BJ (cell line): ENCODE measurements at regions not wholly inside any gene's neighbourhood (a gene's known extent, or its start where the extent isn't known, plus 50 kb on each side); places are given as distances from the start of the nearest gene placed in this dataset.

Experiments
- CTCF ChIA-PET: fragments of 350-600 bp; formaldehyde crosslinking; extraction: SDS; loops from one replicate; lab custom pipeline; 2021; ENCODE audit warnings: antibody characterized with exemption, inconsistent platforms; lab: Yijun Ruan, JAX
- POLR2A ChIA-PET: fragments of 300-600 bp; sonication (Branson Sonifier 250); formaldehyde crosslinking; extraction: SDS; loops from one replicate; lab custom pipeline; 2021; ENCODE audit warnings: antibody characterized with exemption; lab: Charles Lee
- DNase-seq: peaks from one replicate; pipeline ENCODE4 v3.0.0-alpha.2; 2011; ENCODE audit warnings: low read depth
- H3K27me3 ChIP-seq: 2 replicates; pipeline ENCODE4 v1.6.0; 2011; ENCODE audit warnings: low read length; ENCODE audit not compliant: control insufficient read depth, insufficient read depth
- H3K36me3 ChIP-seq: 2 replicates; pipeline ENCODE4 v1.5.1; 2011; ENCODE audit warnings: low read length; ENCODE audit not compliant: control insufficient read depth, insufficient read depth
- H3K4me3 ChIP-seq: 2 replicates; pipeline ENCODE4 v1.5.1; 2011; ENCODE audit warnings: low read depth, mild to moderate bottlenecking, control low read depth, low read length
- TF ChIP-seq, protein P1 (sequence below): IDR thresholded peaks from 2 replicates; pipeline ENCODE4 v1.5.1; 2011; ENCODE audit warnings: low read depth, mild to moderate bottlenecking, control low read depth, inconsistent platforms, low read length, moderate library complexity; ENCODE audit not compliant: insufficient read depth

DNA sequence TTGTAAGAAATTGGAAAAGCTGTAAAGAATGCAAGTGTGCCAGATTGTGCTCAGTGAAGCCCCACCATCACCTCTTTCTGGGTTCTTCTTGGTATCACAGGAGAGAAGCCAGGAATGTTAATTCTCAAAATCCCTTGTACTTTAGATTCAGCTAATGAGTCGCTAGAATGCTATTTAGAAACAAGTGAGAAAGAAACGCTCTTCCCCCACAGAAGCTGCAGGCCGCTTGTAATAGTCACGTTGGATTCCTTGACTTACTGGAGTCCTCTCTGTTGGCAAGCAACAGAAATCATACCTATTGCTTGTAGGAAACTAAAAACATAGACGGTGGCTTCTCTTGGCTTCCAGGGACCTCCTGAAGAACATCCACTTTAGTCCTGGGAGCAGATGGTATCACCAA, 375.6 kb upstream of the LRATD1 start:
- CTCF ChIA-PET: no interaction called here

DNA sequence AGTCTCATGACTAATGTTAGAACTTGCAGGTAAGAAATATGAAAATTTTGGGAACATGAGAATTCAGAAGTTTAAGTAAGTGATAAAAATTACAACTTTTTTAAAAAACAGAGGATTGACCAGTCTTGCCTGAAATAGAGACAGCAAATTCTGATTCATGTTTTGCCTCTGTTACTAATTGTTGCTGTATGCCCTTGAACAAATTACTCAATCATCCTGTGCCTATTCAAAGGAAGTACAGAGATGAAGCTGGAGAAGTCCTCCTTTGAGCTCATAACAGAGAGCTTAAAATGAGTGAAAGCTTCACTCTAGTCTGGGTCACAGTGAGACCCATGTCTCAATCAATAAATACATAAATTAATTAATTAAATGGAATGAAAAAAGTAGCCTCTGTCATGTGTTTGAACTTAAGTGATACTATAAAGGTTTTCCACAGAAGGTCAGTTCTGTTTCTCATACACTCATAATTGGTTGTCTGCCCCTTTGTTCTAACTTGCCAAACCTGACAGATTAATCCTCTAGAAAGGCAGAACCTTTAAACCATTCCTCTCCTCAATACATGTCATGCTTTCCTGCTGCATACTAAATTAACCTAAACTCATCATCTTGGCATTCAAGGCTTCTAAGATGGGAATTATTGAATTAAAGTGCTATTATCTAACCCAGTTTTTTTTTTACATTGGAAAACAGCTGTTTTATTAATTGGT, 374.6 kb upstream of the LRATD1 start:
- no peak for DNase-seq
- TF ChIP-seq, protein P1, sequence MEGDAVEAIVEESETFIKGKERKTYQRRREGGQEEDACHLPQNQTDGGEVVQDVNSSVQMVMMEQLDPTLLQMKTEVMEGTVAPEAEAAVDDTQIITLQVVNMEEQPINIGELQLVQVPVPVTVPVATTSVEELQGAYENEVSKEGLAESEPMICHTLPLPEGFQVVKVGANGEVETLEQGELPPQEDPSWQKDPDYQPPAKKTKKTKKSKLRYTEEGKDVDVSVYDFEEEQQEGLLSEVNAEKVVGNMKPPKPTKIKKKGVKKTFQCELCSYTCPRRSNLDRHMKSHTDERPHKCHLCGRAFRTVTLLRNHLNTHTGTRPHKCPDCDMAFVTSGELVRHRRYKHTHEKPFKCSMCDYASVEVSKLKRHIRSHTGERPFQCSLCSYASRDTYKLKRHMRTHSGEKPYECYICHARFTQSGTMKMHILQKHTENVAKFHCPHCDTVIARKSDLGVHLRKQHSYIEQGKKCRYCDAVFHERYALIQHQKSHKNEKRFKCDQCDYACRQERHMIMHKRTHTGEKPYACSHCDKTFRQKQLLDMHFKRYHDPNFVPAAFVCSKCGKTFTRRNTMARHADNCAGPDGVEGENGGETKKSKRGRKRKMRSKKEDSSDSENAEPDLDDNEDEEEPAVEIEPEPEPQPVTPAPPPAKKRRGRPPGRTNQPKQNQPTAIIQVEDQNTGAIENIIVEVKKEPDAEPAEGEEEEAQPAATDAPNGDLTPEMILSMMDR: no peak
- POLR2A ChIA-PET: no interaction called here
- no peaks in the 10 kb centered on the region for H3K36me3 ChIP-seq
- CTCF ChIA-PET: no interaction called here
- no peaks in the 10 kb centered on the region for H3K27me3 ChIP-seq
- H3K4me3 ChIP-seq: no peak overlapping the region

More for the DNA sequence above, 375.6 kb upstream of the LRATD1 start:
- DNase-seq: no peak
- Histone ChIP-seq H3K36me3 (no peaks in the 10 kb centered on the region), H3K27me3 (no peaks in the 10 kb centered on the region), H3K4me3 (no peak overlapping the region)
- POLR2A ChIA-PET: no interaction called here
- TF ChIP-seq, protein P1: no peak

DNA sequence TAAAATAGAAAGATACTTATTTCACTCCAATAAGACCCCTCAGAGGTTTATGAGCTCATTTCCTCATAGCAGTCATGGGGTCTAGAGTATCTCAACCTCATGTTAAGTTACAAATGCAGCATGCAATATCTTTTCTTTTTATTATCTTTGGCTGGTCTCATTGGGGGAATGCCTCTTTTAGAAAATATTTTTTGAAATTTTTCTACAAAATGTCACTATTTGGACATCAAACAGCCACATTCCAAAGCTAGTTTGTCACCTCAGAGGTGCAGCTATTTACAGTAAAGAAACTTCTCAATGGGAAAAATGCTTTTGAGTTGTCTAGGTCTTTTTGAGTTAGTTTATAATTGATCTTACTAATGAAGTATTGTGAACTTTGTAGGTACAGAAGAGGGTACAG, 370.7 kb upstream of the LRATD1 start:
- DNase-seq: no peak
- no peak overlapping the region for H3K4me3 ChIP-seq
- TF ChIP-seq, protein P1: no peak
- no peaks in the 10 kb centered on the region for H3K27me3 ChIP-seq
- no peaks in the 10 kb centered on the region for H3K36me3 ChIP-seq
- ChIA-PET CTCF (no interaction called here), POLR2A (no interaction called here)

DNA sequence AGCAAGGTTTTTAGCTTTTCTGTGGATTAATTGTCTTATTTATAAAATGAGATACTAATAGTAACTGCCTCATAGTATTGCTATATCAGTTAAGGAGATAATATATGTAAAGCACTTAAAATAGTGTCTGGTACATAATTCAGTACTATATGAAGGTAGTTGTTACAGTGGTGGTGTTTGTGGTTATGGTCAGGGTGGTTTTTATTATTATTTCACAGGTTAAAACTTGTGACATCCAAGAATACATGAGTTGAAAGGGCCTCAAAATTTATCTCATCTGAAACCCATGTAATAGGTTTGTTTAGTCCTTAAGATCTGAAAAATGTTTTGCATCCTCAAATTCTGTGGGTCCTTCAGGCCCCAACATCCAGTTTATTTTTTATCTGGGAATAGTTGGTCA, 369.5 kb upstream of the LRATD1 start:
- Histone ChIP-seq H3K4me3 (no peak overlapping the region), H3K27me3 (no peaks in the 10 kb centered on the region), H3K36me3 (no peaks in the 10 kb centered on the region)
- CTCF ChIA-PET: no interaction called here
- TF ChIP-seq, protein P1: no peak
- DNase-seq: no peak
- POLR2A ChIA-PET: no interaction called here

DNA sequence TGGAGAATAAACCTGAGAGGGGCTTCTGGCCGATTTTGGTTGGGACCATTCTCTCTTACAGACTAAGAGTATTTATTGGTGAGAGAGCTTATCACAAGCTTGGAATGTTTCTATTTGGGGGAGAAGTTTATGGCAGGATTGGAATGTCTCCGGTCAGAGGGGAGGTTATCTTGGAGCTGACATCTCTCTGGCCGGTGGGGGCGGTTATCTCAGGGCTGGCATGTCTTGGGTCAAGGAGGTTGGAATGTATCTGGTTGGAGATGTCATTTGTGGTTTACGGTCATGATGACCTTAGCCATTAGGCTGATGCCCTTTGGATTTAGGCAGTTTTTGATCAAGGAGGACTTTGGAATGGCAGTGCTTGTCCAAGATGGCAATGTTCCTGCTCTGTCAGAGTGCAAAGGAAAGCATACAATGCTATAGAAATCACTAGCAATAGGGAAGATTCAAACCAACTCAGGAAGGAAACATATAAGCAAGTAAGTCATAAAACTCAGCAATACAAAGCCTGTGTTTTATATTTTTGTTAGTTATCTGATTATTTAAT, 362.4 kb upstream of the LRATD1 start:
- Histone ChIP-seq H3K36me3 (no peaks in the 10 kb centered on the region), H3K4me3 (no peak overlapping the region), H3K27me3 (no peaks in the 10 kb centered on the region)
- ChIA-PET POLR2A (no interaction called here), CTCF (no interaction called here)
- TF ChIP-seq, protein P1: no peak
- no peak for DNase-seq
